MM.1S (cell line): ENCODE measurements at regions not wholly inside any gene's neighbourhood (a gene's known extent, or its start where the extent isn't known, plus 50 kb on each side); places are given as distances from the start of the nearest gene placed in this dataset.

ENCODE experiments used
- DNase-seq: peaks from one replicate; pipeline ENCODE4 v3.0.0-alpha.2; 2015
- H2AFZ ChIP-seq: fragments of 300-600 bp; sonication (generic); 2 replicates; pipeline ENCODE4 v1.6.0; 2016; ENCODE audit warnings: antibody characterized with exemption, low read length
- H3F3A ChIP-seq: fragments of 300-600 bp; sonication (generic); 2 replicates; pipeline ENCODE4 v1.6.1; 2016; ENCODE audit warnings: mild to moderate bottlenecking, antibody characterized with exemption, low read length, moderate library complexity, mixed read lengths; ENCODE audit not compliant: insufficient read depth
- H3K27ac ChIP-seq: fragments of 300-600 bp; sonication (generic); 2 replicates; pipeline ENCODE4 v1.5.1; 2016; ENCODE audit warnings: mild to moderate bottlenecking, low read length
- H3K27me3 ChIP-seq: fragments of 300-600 bp; sonication (generic); replicated peaks from 2 replicates; pipeline ENCODE4 v1.6.0; 2016; ENCODE audit warnings: low read length; ENCODE audit not compliant: insufficient read depth
- H3K36me3 ChIP-seq: fragments of 300-600 bp; sonication (generic); replicated peaks from 2 replicates; pipeline ENCODE4 v1.6.1; 2016; ENCODE audit warnings: mild to moderate bottlenecking, low read length, mixed read lengths; ENCODE audit not compliant: insufficient read depth
- H3K4me1 ChIP-seq: fragments of 300-600 bp; sonication (generic); 2 replicates; pipeline ENCODE4 v1.6.1; 2016; ENCODE audit warnings: low read length, mixed read lengths
- H3K4me2 ChIP-seq: fragments of 300-600 bp; sonication (generic); 2 replicates; pipeline ENCODE4 v1.6.0; 2016; ENCODE audit warnings: low read depth, low read length
- H3K4me3 ChIP-seq: fragments of 300-600 bp; sonication (generic); 2 replicates; pipeline ENCODE4 v1.5.1; 2016; ENCODE audit warnings: low read length, mixed read lengths
- H3K79me2 ChIP-seq: fragments of 300-600 bp; sonication (generic); 2 replicates; pipeline ENCODE4 v1.6.1; 2016; ENCODE audit warnings: mixed run types, low read length, mixed read lengths
- H3K9ac ChIP-seq: fragments of 300-600 bp; sonication (generic); 2 replicates; pipeline ENCODE4 v1.6.1; 2016; ENCODE audit warnings: low read length, mixed read lengths
- H3K9me2 ChIP-seq: fragments of 300-600 bp; sonication (generic); replicated peaks from 2 replicates; pipeline ENCODE4 v1.6.1; 2016; ENCODE audit warnings: mild to moderate bottlenecking, low read length, mixed read lengths; ENCODE audit not compliant: insufficient read depth
- H3K9me3 ChIP-seq: fragments of 300-600 bp; sonication (generic); replicated peaks from 2 replicates; pipeline ENCODE4 v1.6.1; 2016; ENCODE audit warnings: mild to moderate bottlenecking, low read length, mixed read lengths; ENCODE audit not compliant: insufficient read depth
- H4K20me1 ChIP-seq: fragments of 300-600 bp; sonication (generic); 2 replicates; pipeline ENCODE4 v1.6.1; 2016; ENCODE audit warnings: mild to moderate bottlenecking, low read length, moderate library complexity, mixed read lengths; ENCODE audit not compliant: insufficient read depth
- EZH2 ChIP-seq: fragments of 300-600 bp; sonication (generic); optimal IDR thresholded peaks from 2 replicates; pipeline ENCODE3; 2017; ENCODE audit warnings: low read depth, mild to moderate bottlenecking, antibody characterized with exemption, low read length, mixed read lengths
- EZH2phosphoT487 ChIP-seq: fragments of 300-600 bp; sonication (generic); IDR thresholded peaks from 2 replicates; pipeline ENCODE4 v1.6.1; 2018; ENCODE audit warnings: antibody characterized with exemption, low read length
- TF ChIP-seq, protein P1 (sequence below): fragments of 300-600 bp; sonication (generic); IDR thresholded peaks from 2 replicates; pipeline ENCODE4 v1.5.1; 2016; ENCODE audit warnings: antibody characterized with exemption, low read length, mixed read lengths

DNA sequence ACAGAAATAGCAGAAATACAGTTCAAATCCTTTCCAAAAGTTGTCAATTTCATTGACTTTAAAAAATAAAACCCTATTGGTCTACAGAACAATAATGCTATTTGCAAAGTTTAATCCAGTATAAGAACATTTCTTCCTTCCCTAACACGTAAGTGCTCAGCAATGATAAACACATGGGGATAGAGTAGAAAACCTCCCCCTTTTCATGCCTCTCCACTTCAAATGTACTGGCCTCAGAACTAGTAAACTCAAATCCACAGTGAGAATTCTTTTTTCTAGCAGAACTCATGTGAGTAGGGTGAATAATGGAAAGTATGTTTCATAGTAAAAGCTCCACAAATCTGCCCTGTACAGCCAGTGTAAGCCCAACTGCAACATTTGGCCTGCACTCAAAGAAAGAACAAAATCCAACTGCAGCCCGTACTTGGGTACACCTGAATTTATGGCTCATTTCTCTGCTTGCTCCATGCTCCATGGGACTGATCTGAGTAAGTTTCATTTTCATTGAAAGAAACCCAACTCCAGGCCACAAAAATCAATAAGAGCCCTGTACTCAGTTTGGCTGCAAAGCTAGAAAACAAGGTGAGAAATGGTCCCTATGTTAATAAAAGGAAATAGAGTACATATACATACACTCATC, 115.0 kb upstream of the RMDN2 start:
- H3K4me3 ChIP-seq: no peak overlapping the region
- H4K20me1 ChIP-seq: no peaks in the 10 kb centered on the region
- no peak overlapping the region for H3K4me2 ChIP-seq
- TF ChIP-seq EZH2phosphoT487 (no peak), EZH2 (no peak)
- TF ChIP-seq, protein P1, sequence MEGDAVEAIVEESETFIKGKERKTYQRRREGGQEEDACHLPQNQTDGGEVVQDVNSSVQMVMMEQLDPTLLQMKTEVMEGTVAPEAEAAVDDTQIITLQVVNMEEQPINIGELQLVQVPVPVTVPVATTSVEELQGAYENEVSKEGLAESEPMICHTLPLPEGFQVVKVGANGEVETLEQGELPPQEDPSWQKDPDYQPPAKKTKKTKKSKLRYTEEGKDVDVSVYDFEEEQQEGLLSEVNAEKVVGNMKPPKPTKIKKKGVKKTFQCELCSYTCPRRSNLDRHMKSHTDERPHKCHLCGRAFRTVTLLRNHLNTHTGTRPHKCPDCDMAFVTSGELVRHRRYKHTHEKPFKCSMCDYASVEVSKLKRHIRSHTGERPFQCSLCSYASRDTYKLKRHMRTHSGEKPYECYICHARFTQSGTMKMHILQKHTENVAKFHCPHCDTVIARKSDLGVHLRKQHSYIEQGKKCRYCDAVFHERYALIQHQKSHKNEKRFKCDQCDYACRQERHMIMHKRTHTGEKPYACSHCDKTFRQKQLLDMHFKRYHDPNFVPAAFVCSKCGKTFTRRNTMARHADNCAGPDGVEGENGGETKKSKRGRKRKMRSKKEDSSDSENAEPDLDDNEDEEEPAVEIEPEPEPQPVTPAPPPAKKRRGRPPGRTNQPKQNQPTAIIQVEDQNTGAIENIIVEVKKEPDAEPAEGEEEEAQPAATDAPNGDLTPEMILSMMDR: no peak
- no peaks in the 10 kb centered on the region for H3F3A ChIP-seq
- DNase-seq: no peak
- H3K27me3 ChIP-seq: no peaks in the 10 kb centered on the region
- H2AFZ ChIP-seq: no peak overlapping the region
- H3K9me2 ChIP-seq: no peaks in the 10 kb centered on the region
- no peaks in the 10 kb centered on the region for H3K36me3 ChIP-seq
- H3K9me3 ChIP-seq: no peaks in the 10 kb centered on the region
- no peaks in the 10 kb centered on the region for H3K79me2 ChIP-seq
- no peak overlapping the region for H3K9ac ChIP-seq
- H3K27ac ChIP-seq: no peak overlapping the region
- H3K4me1 ChIP-seq: no peaks in the 10 kb centered on the region

DNA sequence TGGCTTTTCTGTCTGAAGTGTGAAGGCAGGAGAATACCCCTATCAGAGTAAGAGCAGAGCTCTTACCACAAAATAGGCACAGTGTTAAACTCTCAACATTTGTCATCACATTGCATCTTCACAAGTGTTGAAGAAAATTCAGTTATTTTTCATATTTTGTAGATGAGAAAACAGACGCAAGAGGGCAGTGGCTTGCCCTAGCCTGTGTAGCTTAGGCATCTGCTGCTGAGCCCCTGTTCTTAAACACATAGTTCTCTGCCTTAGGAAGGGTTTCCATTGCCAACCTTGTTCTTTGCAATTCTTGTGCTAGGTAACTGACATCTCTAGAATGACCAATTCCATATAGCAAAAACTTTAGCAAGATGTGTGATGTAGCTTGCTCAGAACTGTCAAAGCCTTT, 112.7 kb upstream of the RMDN2 start:
- Histone ChIP-seq H3K27me3 (no peaks in the 10 kb centered on the region), H3K36me3 (no peaks in the 10 kb centered on the region), H3K9me2 (no peaks in the 10 kb centered on the region), H3K79me2 (no peaks in the 10 kb centered on the region), H3K9ac (no peak overlapping the region), H3K9me3 (no peaks in the 10 kb centered on the region), H3K4me2 (no peak overlapping the region), H3F3A (no peaks in the 10 kb centered on the region), H3K4me3 (no peak overlapping the region), H2AFZ (no peak overlapping the region), H3K4me1 (no peaks in the 10 kb centered on the region), H4K20me1 (no peaks in the 10 kb centered on the region), H3K27ac (no peak overlapping the region)
- no peak for DNase-seq
- TF ChIP-seq EZH2: no peak
- TF ChIP-seq EZH2phosphoT487: no peak
- TF ChIP-seq, protein P1: no peak

DNA sequence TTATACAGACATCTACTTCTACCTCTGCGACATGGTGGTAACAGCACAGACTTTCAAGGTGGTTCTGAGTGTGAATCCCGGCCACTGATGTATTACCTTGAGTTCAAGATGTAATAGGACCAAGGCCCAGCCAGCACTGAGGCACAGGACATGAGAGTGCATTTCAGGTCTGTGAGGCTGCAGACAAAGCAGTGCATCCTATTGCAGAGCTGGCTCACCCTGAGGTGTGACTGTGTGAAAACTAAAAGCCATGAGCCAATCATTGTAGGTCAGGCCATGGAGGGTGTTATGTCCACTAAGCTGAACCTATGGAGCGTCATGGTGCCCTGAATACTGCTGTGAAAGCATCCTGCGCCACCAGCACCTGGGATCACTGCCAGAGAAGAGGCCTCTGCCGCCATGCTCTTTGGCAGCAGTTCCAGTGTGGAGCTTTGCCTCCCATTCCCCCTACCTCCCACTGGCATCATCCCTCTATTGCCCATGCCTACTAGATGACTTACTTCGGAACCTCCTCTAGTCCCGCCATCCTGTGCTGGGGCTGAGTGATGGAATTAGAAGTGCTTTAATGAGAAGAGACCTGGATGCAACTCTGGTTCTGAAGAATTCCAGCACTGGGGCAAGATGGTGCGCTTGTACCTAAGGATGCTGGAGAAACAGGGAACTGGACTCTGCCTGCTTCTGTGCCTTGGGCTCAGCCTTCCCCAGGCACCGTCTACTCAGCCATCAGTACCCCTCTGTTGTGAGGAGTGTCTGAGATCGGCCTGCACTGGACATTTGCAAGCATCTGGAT, 112.0 kb upstream of the RMDN2 start:
- no peak overlapping the region for H3K4me3 ChIP-seq
- no peak overlapping the region for H2AFZ ChIP-seq
- no peak overlapping the region for H3K9ac ChIP-seq
- H3K36me3 ChIP-seq: no peaks in the 10 kb centered on the region
- no peaks in the 10 kb centered on the region for H4K20me1 ChIP-seq
- H3K79me2 ChIP-seq: no peaks in the 10 kb centered on the region
- no peaks in the 10 kb centered on the region for H3F3A ChIP-seq
- H3K9me2 ChIP-seq: no peaks in the 10 kb centered on the region
- no peak overlapping the region for H3K4me2 ChIP-seq
- no peak overlapping the region for H3K27ac ChIP-seq
- H3K27me3 ChIP-seq: no peaks in the 10 kb centered on the region
- H3K9me3 ChIP-seq: no peaks in the 10 kb centered on the region
- no peak for DNase-seq
- no peaks in the 10 kb centered on the region for H3K4me1 ChIP-seq
- no peak for TF ChIP-seq EZH2phosphoT487
- TF ChIP-seq, protein P1: no peak
- no peak for TF ChIP-seq EZH2
